ENCODE measurements at regions not wholly inside any gene's neighbourhood (a gene's known extent, or its start where the extent isn't known, plus 50 kb on each side); places are given as distances from the start of the nearest gene placed in this dataset.

- Mint-ChIP-seq H3K27ac (no peak overlapping the region), H3K9me3 (no peaks in the 10 kb centered on the region), H3K4me3 (no peak overlapping the region), H3K36me3 (ENCODE audit: low read depth) (no peaks in the 10 kb centered on the region), H3K27me3 (no peaks in the 10 kb centered on the region), H3K4me1 (ENCODE audit: low read depth) (no peaks in the 10 kb centered on the region)
- intact Hi-C loops (cut with micrococcal nuclease), result no loop called here
Measured at GRCh38 chr5:164054461-164054860, 549.0 kb downstream of the MAT2B start.

- Mint-ChIP-seq H3K4me3 (no peak overlapping the region), H3K9me3 (no peaks in the 10 kb centered on the region), H3K27ac (no peak overlapping the region), H3K4me1 (ENCODE audit: low read depth) (no peaks in the 10 kb centered on the region), H3K36me3 (ENCODE audit: low read depth) (no peaks in the 10 kb centered on the region), H3K27me3 (no peaks in the 10 kb centered on the region)
- intact Hi-C loops (cut with micrococcal nuclease), result no loop called here
Measured at GRCh38 chr5:164057121-164057520, 551.7 kb downstream of the MAT2B start.

- Mint-ChIP-seq H3K4me1 (ENCODE audit: low read depth) (no peaks in the 10 kb centered on the region), H3K9me3 (no peaks in the 10 kb centered on the region), H3K27me3 (no peaks in the 10 kb centered on the region), H3K36me3 (ENCODE audit: low read depth) (no peaks in the 10 kb centered on the region), H3K27ac (no peak overlapping the region), H3K4me3 (no peak overlapping the region)
- intact Hi-C loops (cut with micrococcal nuclease), result no loop called here
Measured at GRCh38 chr5:164058621-164059020, 553.2 kb downstream of the MAT2B start.

- Mint-ChIP-seq H3K9me3 (no peaks in the 10 kb centered on the region), H3K27ac (no peak overlapping the region), H3K27me3 (no peaks in the 10 kb centered on the region), H3K36me3 (ENCODE audit: low read depth) (no peaks in the 10 kb centered on the region), H3K4me1 (ENCODE audit: low read depth) (no peaks in the 10 kb centered on the region), H3K4me3 (no peak overlapping the region)
- intact Hi-C loops (cut with micrococcal nuclease), result no loop called here
Measured at GRCh38 chr5:164059471-164059870, 554.1 kb downstream of the MAT2B start.

- Mint-ChIP-seq H3K4me1 (ENCODE audit: low read depth) (no peaks in the 10 kb centered on the region), H3K27ac (no peak overlapping the region), H3K36me3 (ENCODE audit: low read depth) (no peaks in the 10 kb centered on the region), H3K27me3 (no peaks in the 10 kb centered on the region), H3K9me3 (no peaks in the 10 kb centered on the region), H3K4me3 (no peak overlapping the region)
- intact Hi-C loops (cut with micrococcal nuclease), result no loop called here
Measured at GRCh38 chr5:164060786-164061355, 555.5 kb downstream of the MAT2B start.

- Mint-ChIP-seq H3K27ac (no peak overlapping the region), H3K36me3 (ENCODE audit: low read depth) (no peaks in the 10 kb centered on the region), H3K27me3 (no peaks in the 10 kb centered on the region), H3K9me3 (no peaks in the 10 kb centered on the region), H3K4me1 (ENCODE audit: low read depth) (no peaks in the 10 kb centered on the region), H3K4me3 (no peak overlapping the region)
- intact Hi-C loops (cut with micrococcal nuclease), result no loop called here
Measured at GRCh38 chr5:164062304-164062703, 556.9 kb downstream of the MAT2B start.

GRCh38 chr5:164065266-164065665 is 559.8 kb downstream of the MAT2B start:
- H3K9me3 Mint-ChIP-seq, result no peaks in the 10 kb centered on the region
- no peaks in the 10 kb centered on the region for H3K27me3 Mint-ChIP-seq
- H3K4me3 Mint-ChIP-seq, result no peak overlapping the region
- peaks cover 1% of the 10 kb centered on the region for H3K4me1 Mint-ChIP-seq (ENCODE audit: low read depth)
- intact Hi-C loops (cut with micrococcal nuclease), result no loop called here
- no peaks in the 10 kb centered on the region for H3K36me3 Mint-ChIP-seq (ENCODE audit: low read depth)
- no peak overlapping the region for H3K27ac Mint-ChIP-seq

GRCh38 chr5:164071671-164072070 is 566.3 kb downstream of the MAT2B start:
- peaks cover 5% of the 10 kb centered on the region for H3K4me1 Mint-ChIP-seq (ENCODE audit: low read depth)
- H3K4me3 Mint-ChIP-seq, result no peak overlapping the region
- no peaks in the 10 kb centered on the region for H3K36me3 Mint-ChIP-seq (ENCODE audit: low read depth)
- intact Hi-C loops (cut with micrococcal nuclease), result no loop called here
- H3K9me3 Mint-ChIP-seq, result no peaks in the 10 kb centered on the region
- H3K27ac Mint-ChIP-seq, result no peak overlapping the region
- no peaks in the 10 kb centered on the region for H3K27me3 Mint-ChIP-seq

GRCh38 chr5:164073081-164073480 is 567.7 kb downstream of the MAT2B start:
- no peaks in the 10 kb centered on the region for H3K9me3 Mint-ChIP-seq
- peaks cover 5% of the 10 kb centered on the region for H3K4me1 Mint-ChIP-seq (ENCODE audit: low read depth)
- intact Hi-C loops (cut with micrococcal nuclease), result no loop called here
- no peak overlapping the region for H3K4me3 Mint-ChIP-seq
- no peak overlapping the region for H3K27ac Mint-ChIP-seq
- H3K27me3 Mint-ChIP-seq, result no peaks in the 10 kb centered on the region
- no peaks in the 10 kb centered on the region for H3K36me3 Mint-ChIP-seq (ENCODE audit: low read depth)

GRCh38 chr5:164076556-164076955 is 571.1 kb downstream of the MAT2B start:
- Mint-ChIP-seq H3K9me3 (no peaks in the 10 kb centered on the region), H3K27me3 (no peaks in the 10 kb centered on the region), H3K4me1 (ENCODE audit: low read depth) (no peaks in the 10 kb centered on the region), H3K4me3 (no peak overlapping the region), H3K36me3 (ENCODE audit: low read depth) (no peaks in the 10 kb centered on the region), H3K27ac (no peak overlapping the region)
- intact Hi-C loops (cut with micrococcal nuclease), result no loop called here

GRCh38 chr5:164090358-164090757 is 584.9 kb downstream of the MAT2B start:
- Mint-ChIP-seq H3K4me1 (ENCODE audit: low read depth) (no peaks in the 10 kb centered on the region), H3K4me3 (no peak overlapping the region)

GRCh38 chr5:164091836-164092235 is 586.4 kb downstream of the MAT2B start:
- Mint-ChIP-seq H3K4me3 (no peak overlapping the region), H3K27ac (no peak overlapping the region), H3K4me1 (ENCODE audit: low read depth) (no peaks in the 10 kb centered on the region), H3K9me3 (peaks cover 12% of the 10 kb centered on the region), H3K36me3 (ENCODE audit: low read depth) (no peaks in the 10 kb centered on the region), H3K27me3 (no peaks in the 10 kb centered on the region)
- intact Hi-C loops (cut with micrococcal nuclease), result no loop called here

More at GRCh38 chr5:164090358-164090757, 584.9 kb downstream of the MAT2B start:
- intact Hi-C loops (cut with micrococcal nuclease), result no loop called here
- Mint-ChIP-seq H3K27me3 (no peaks in the 10 kb centered on the region), H3K9me3 (peaks cover 12% of the 10 kb centered on the region), H3K27ac (no peak overlapping the region), H3K36me3 (ENCODE audit: low read depth) (no peaks in the 10 kb centered on the region)

GRCh38 chr5:164094291-164094690 is 588.9 kb downstream of the MAT2B start:
- intact Hi-C loops (cut with micrococcal nuclease), result no loop called here
- H3K9me3 Mint-ChIP-seq, result peaks cover 12% of the 10 kb centered on the region
- no peak overlapping the region for H3K4me3 Mint-ChIP-seq
- no peaks in the 10 kb centered on the region for H3K36me3 Mint-ChIP-seq (ENCODE audit: low read depth)
- no peaks in the 10 kb centered on the region for H3K4me1 Mint-ChIP-seq (ENCODE audit: low read depth)
- no peak overlapping the region for H3K27ac Mint-ChIP-seq
- H3K27me3 Mint-ChIP-seq, result no peaks in the 10 kb centered on the region

- Mint-ChIP-seq H3K4me3 (no peak overlapping the region), H3K27me3 (no peaks in the 10 kb centered on the region), H3K4me1 (ENCODE audit: low read depth) (no peaks in the 10 kb centered on the region), H3K27ac (no peak overlapping the region), H3K36me3 (ENCODE audit: low read depth) (no peaks in the 10 kb centered on the region), H3K9me3 (peaks cover 6% of the 10 kb centered on the region)
- intact Hi-C loops (cut with micrococcal nuclease), result no loop called here
Measured at GRCh38 chr5:164097749-164098148, 592.3 kb downstream of the MAT2B start.

GRCh38 chr5:164098531-164098930 is 593.1 kb downstream of the MAT2B start:
- H3K27me3 Mint-ChIP-seq, result no peaks in the 10 kb centered on the region
- intact Hi-C loops (cut with micrococcal nuclease), result no loop called here

More at GRCh38 chr5:164098531-164098930, 593.1 kb downstream of the MAT2B start:
- no peak overlapping the region for H3K27ac Mint-ChIP-seq
- no peaks in the 10 kb centered on the region for H3K4me1 Mint-ChIP-seq (ENCODE audit: low read depth)
- H3K9me3 Mint-ChIP-seq, result no peaks in the 10 kb centered on the region
- no peak overlapping the region for H3K4me3 Mint-ChIP-seq
- H3K36me3 Mint-ChIP-seq (ENCODE audit: low read depth), result no peaks in the 10 kb centered on the region

All from dendritic cell treated with granulocyte-macrophage colony-stimulating factor and Interleukin-4, amounts not matched to agents 40 ng/mL and 50 ng/mL, for 4 days (primary cell).